Activated CD4-positive, CD25-positive, alpha-beta regulatory T cell (primary cell): ENCODE measurements at regions not wholly inside any gene's neighbourhood (a gene's known extent, or its start where the extent isn't known, plus 50 kb on each side); places are given as distances from the start of the nearest gene placed in this dataset.

Source experiments
- DNase-seq, 4 experiments: peaks; one replicate each; lab custom pipeline; 2025; lab: John Stamatoyannopoulos, UW

DNA sequence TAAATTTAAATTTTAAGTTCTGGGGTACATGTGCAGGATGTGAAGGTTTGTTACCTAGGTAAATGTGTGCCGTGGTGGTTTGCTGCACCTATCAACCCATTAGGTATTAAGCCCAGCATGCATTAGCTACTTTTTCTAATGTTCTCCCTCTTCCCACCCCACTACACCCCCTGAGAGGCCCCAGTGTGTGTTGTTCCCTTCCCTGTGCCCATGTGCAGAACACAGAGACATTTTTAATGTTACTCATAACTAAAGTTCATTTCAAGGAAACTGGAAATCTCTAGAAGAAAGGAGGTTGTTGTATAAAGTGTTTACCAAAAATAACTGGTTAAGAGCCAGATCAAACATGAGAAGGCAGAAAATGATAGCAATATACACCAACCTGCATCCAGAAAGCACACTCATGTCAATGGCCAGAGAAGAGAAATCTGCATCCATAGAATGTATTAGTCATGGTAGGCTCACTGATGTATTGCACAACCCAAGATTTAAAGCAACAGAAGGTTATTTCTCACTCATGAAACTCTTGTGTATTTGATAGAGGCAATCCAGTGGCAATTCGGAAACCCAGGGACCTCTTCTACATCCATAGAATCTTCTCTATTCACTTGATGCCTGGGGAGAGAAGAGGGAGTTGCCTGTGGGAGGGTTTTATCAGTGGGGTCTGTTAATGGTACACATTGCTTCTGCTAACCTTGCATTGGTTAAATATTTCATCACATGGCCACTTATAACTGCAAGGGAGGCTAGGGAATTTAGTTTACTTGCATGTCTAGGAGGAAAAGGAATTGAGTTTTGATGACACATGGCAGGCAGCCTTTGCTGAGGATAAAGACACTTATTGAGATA is 321.9 kb upstream of the RASGRP1 start:
- DNase-seq: no peak

DNA sequence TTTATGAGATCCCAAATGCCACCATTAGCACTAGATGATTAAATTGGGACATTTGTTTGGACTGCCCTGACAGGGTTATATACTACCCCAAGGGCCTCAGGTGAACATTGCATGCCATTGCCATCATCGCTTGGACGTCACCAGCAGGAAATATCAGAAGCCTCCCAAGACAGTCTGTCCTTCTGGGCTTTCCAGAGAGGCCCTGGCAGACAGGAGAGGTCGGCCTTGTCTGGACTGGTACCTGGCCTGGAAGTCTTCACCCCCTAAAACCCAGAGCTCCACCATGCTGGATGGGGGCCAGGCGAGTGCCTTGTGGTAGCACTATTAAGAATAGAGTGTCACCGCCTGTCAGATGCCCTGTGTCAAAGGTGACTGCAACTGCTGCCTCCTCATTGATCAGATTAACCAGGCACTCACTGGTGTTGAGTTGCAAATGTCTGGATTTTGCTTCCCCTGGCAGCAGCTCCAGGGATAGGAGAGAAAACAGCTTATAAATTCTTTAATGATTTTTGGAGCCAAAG is 324.1 kb upstream of the RASGRP1 start:
- no peak for DNase-seq

DNA sequence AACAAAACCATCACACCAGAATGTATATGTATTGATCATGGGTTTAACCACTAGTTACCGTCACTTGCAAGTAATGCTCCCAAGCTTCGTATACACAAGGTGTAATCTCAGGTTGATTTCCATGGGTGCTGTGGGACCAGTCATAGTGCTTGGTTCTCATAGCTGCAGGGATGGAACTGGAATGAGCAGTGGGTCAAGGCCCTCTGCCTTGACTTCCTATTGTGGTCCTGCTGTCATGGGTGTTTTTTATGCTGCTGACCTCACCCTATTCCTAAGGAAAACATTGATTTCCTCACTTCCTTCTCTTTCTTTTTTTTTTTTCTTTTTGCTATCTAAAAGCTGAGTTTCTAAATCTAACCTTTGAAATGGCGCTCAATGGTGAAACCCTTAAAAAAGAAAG is 325.6 kb upstream of the RASGRP1 start:
- DNase-seq: no peak

DNA sequence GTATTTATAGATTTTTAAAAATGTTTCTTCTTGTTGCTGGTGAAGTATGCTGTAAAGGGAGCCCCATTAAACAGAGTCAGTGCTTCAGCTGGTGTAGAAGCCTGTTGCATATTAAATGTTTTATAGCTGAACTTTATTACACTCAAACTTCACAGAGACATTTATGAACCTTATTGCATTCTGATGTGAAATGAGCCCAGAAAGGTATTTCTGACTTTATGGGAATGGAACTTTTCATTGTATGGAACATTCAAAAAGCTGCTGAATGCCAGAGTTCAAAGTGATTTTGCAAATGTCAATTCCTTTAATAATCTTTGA is 329.3 kb upstream of the RASGRP1 start:
- DNase-seq: no peak

DNA sequence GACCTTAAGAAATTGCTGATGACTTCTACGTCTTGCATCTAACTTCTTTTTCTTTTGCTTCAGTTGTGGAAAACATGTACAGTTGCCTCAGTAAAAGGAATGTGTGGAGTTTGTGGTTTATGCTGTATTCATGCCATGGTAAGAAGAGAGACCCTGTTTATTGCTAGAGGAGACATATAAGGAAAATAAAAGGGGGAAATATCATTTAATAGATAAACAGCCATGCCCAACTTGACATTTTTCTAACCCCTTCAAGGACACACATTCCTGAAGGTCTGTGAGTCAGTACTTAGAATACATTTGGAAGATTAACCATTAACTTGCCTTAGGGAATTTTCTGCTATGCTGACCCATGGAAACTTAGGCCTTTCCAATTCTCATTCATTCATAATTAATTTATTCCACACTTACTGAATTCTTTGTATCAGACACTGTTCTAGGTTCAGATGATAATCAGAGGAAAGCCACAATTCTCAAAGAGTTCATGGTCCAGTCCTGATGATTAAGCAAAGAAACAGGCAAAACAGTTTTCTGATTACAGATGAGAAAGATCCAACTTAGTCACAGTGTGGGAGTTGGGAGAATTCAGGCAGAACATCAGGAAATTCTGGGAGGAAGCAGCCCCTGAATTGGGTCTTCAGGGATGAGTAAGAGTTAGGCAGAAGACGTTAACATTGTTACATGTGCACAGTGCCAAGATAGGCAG is 329.8 kb upstream of the RASGRP1 start:
- no peak for DNase-seq

DNA sequence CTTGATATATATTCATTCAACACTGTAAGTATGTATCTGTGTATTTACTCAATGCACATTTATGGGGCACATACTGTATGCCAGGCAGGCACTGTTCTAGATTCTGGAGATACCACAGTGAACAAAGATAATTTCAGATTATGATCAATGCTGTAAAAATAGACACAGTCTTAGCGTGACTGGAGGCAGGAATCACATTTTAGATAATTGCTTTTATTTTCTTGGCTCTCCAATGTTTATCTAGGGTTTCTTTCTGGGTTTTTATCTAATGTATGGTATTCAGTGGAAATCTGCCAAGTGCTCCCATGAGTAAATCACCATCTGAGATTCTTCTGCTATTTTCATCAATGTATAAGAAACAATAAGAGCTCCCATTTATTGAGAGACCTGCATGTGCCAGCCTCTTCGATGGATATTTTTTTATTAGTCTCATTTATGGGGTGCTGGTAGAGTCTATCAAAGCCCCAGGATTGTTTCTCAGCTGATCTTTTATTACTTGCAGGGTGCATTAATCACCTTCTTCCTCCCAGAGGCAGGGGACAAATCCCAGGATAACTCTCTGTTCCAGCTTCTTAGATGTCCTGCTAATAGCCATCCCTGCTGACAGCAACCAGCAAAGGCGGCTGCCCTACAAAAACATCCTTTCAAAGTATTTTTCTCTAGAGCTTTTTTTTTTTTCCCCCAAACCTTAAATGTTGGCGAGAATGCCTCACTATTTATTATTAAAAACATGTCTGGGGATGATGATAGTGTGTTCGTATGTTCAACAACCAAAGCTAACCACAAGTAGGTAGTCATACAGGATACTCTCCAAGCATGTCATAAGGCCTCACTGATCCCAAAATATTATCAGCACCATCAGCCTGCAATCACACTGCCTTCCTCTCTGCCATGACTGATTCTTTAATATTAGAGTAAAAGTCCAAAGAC is 331.0 kb upstream of the RASGRP1 start:
- DNase-seq: no peak

DNA sequence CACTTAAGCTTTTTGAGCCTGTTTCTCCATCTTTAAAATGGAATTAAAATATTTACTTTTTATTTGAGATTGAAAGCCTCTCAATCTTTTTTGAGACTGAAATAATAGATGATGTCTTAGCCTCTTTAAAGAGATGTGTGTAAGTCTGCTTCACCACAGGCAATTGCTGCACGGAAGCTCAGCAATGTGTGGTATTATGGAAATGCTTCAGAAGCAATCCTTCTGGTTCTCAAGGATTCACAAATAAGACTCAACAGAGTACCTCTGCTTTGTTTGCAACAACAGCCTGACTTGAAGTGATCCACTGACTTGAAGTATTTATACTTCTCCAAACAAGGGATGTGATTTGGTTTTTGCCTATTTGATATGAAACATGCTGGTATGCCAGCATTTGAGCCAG is 332.0 kb upstream of the RASGRP1 start:
- no peak for DNase-seq

DNA sequence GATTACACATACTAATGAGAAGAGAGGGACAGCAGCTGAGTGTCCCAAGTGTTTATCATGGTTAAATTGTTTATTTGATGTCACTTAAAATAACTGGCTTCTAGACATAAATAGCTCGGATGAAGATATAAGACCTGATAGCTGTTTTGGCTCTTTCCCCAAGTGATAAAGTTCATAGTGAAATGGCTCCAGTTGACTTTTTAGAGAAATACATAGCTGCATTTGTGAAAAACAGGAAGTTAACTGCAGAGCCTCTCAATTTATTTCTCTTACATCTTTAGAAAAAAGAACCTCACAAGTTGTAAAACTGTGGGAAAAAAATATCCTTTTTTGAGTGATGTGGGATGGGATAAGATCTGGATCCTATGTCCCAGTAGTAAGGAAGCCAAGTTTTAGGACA is 332.9 kb upstream of the RASGRP1 start:
- no peak for DNase-seq

DNA sequence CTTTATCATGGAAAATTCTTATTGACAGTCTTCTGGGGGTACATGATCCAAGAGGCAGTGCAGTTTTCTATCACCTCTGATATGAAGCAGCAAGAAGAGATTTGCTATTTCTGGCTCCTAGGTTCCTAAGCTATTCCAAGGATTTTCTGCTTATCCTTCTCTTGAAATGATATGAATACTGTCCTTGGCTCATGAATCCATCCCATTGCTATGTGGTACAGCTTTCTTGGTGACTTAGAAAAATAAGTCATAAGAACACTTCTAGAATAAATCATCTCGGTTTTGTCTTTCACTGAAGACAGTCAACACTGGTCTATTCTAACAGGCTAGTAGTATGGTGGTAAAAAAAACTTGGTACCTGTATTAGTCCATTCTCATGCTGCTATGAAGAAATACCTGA is 333.6 kb upstream of the RASGRP1 start:
- no peak for DNase-seq

DNA sequence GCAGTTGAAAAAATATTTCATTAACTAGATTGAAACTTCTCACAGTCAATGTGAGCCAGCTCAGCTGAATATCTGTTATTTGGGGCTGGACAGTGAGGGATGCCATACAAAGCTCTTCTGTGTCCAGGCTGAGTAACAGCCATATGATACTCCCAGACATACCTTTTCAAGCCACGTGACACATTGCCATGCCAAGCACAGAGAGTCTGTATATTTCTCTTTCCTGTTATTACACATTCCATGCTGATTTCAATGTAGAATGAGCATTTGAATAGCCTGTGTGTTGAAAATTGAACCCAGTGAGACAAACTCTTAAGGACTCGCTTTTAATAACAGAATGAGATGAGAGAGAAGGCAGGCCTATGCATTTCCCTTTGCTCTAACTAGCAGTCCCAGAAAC is 334.7 kb upstream of the RASGRP1 start:
- DNase-seq: no peak

DNA sequence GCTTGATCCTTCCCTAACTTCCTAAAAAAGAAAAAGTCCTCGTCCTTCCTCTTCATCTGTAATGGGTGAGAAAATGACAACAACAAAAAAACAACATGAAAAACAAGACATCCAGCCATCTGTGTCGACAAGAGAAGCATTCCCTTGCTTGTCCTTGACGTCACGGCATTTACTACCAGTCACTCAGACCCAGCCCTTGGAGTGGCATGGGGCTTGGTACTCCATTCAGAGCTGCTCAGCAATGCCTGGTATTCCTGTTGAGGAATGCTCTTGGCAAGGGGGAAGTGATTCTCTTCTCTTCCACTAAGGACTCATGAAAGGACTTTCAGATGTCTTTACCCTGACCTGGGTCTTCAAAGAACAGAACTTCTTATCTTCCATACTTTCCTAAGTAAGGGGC is 339.7 kb upstream of the RASGRP1 start:
- DNase-seq: no peak

DNA sequence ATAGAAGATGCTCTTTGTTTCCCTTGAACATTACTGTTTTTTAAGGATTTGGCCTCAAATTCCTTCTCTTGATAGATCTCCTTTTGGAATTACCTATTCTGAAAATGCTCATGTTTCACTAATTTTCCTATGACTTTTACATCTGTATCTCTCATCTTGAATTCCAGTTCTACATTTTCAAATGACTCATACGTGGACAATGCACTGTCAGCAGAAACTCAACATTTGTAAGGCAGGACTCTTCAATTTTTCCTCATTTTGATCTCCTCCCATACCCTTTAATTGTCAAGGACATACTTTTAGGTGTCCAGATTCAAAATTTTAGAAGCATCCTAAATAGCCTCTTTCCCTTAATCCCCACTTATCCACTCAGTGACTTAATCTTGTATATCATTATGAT is 341.0 kb upstream of the RASGRP1 start:
- DNase-seq: no peak

DNA sequence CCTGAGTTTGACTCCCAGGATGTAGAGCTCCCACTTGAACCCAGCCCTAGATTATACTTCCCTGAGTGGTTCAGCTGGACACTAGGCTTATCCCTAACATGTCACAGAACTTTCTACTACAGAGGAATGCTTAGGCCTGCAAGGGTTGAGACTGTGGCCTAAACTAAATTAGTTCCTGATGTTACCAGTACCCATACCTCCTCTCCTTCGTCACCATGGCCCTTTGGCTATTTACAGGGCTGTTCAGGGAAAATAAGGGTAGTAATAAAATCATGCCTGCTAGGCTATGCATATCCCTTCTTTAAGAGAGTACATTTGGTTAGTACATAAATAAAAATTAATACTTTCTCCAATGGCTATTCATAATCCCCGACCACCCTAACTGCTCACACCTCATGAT is 356.4 kb upstream of the RASGRP1 start:
- no peak for DNase-seq

DNA sequence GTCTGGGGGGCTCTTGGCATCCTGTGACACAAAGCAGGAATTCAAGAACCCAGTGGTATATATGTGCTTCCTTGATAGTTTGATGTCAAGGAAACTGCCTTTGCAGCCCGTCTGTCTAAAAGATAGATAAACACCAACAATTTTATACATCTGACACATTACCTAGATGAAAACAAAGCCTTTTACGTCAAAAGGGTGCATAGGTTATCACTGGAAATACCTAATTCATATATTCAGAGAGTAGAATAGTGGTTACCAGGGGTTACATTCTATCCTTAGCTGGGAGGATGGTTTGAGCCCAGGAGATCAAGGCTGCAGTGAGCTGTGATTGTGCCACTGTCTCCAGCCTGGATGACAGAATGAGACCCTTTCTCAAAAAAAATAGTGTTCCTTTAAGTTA is 356.9 kb upstream of the RASGRP1 start:
- DNase-seq: no peak

DNA sequence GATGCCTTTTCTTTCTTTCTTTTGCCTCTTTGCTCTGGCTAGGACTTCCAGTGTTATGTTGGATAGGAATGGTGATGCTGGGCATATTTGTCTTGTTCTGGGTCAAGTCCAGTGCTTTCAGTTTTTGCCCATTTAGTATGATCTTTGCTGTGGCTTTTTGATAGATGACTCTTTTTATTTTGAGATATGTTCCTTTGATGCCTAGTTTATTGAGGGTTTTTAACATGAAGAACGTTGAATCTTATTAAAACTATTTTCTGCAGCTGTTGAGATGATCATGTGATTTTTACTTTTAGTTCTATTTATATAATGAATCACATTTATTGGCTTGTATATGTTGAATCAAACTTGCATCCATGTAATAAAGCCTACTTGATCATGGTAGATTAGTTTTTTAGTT is 363.8 kb upstream of the RASGRP1 start:
- DNase-seq: no peak

DNA sequence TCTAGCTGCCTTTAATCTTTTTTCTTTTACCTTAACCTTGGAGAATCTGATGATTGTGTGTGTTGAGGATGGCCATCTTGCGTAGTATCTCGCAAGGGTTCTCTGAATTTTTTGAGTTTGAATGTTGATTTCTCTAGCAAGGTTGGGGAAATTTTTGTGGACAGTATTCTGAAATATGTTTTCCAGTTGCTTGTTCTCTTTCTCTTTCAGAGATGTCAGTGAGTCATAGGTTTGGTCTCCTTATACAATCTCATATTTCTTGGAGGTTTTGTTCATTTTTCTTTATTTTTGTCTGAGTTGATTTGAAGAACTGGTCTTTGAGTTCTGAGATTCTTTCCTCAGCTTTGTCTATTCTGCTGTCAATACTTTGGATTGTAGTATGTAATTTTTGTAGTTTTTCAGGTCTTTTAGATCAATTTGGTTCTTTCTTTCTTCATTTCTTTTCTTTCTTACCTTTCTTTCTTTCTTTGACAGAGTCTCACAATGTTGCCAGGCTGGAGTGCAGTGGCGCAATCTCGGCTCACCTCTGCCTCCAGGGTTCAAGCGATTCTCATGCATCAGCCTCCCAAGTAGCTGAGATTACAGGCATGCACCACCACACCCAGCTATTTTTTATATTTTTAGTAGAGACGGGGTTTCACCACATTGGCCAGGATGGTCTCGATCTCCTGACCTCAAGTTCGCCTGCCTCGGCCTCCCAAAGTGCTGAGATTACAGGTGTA is 366.4 kb upstream of the RASGRP1 start:
- no peak for DNase-seq

DNA sequence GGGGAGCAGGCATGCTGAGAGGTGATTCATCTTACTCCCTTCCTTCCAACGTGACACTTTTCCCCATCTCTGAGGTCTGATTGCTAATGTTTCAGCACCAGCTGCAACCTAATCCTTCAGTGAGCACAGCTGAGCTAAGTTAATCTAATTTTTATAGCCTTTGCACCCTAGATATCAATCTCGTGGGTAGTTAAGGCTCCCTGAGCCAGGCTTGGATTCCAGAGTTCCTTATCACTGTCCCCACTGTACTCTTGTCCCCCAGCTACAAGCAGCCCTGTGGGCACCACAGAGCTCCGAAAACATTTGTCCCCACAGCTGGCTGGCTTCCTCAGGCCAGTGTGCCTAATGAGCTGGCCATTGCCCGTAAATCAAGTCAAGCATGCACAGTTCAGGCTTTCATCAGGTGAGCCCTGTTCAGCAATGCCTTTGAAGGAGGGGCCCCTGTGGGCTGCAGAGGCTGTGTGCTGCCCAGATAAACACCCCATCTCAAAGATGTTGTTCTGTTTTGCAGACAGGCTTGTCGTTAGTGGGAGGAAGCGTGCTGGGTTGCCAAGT is 376.9 kb upstream of the RASGRP1 start:
- no peak for DNase-seq

DNA sequence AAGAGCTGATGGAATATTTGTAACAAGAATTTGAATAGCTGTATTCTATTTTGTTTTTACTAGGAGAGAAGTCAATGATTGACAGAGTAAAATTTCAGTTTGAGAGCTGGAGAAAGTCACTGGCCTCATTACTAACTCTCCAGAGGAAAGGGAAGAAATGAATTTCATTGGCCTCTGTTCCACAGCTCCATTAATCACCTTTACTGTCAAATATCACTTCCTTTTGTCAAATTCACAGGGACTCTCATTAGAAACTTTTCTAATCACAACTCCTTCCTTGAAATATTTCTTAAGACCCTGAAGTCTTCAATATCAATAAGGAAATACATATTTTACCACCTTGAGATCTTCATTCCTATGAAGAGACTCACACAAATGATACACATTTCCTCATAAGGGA is 379.9 kb upstream of the RASGRP1 start:
- no peak for DNase-seq

DNA sequence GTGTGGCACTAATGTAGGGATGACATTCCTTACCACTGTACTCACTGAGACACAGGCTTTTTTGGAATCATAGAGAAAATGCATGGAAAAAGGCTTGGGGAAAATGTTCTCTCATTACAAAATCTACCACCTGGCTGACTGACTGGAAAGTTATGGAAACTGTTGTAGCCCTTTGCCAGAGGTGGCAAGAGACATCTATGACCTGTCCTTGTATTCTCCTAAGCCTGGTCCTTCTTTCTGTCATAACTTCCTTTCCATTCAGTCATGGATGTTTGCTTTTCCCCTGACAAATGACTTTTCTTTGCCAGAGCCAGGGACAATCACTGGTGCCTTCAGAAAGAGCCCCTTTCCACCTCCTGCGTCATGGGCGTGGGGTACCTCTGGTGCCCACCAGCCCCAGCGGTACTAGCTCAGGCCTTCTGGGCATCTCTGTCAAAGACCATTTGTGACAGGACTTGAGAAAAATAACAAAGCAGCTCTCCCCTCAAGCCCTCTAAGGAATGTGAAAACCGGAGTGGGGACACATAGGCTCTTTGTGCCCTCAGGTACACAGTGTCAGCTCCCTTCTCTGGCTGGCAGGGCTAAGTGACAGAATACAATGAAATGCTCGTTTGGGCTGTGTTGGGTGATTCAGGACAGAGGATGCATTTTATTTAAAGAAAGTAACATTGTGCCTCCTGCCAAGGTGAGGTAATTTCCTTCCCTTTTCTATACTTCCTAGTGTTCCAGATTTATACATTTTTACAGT is 381.1 kb upstream of the RASGRP1 start:
- DNase-seq: no peak

DNA sequence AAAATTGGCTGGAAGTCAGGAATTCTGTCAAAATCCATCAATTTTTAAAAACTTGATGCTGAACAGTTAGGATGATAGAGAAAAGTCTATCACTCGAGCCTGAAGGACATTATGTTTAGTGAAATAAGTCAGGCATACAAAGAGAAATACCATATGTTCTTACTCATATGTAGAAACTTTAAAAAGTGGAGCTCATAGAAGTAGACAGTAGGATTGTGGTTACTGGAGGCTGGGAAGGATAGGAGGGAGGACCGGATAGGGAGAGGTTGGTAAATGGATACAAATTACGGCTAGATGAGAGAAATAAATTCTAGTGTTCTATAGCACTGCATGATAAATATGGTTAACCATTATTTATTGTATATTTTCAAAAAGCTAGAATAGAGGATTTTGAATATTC is 389.5 kb upstream of the RASGRP1 start:
- DNase-seq: no peak

DNA sequence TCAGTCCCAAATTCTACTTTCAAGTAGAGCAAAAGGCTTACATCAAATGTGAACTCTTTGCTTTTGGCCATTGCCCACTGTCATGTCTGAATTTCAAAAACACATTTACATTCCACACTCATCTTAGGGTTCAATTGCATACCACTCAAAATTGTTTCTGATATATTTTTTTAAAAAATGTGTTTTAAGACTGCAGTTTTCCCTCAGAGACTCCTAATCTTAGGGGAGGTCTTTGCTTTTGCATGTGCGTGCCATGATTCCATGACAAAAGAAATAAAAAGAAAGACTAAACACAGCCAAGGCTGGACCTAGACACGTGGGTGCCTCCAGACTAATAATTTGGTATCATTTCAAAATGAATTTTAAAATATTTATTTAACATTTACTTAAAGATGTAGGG is 396.8 kb upstream of the RASGRP1 start:
- no peak for DNase-seq
